ENCODE measurements at regions not wholly inside any gene's neighbourhood (a gene's known extent, or its start where the extent isn't known, plus 50 kb on each side); places are given as distances from the start of the nearest gene placed in this dataset.

- no peak overlapping the region for H3K4me2 ChIP-seq (ENCODE audit: low read length)
- H3K9me3 ChIP-seq (ENCODE audit: low read length), result peaks cover 9% of the 10 kb centered on the region; the same call in 1 of the 2 replicates
- CTCF ChIA-PET (ENCODE audit: unreplicated experiment), result no interaction called here
- POLR2A ChIA-PET, result no interaction called here
- H2AFZ ChIP-seq (ENCODE audit: low read length), result no peak overlapping the region
- TF ChIP-seq CTCF (conservative IDR thresholded peaks at IDR 0.05; ENCODE audit: low read length) (no peak), EZH2phosphoT487 (IDR thresholded peaks at IDR 0.05; ENCODE audit: borderline replicate concordance, low read depth, low read length) (no peak)
- H4K20me1 ChIP-seq (ENCODE audit: insufficient read depth, low read length), result no peaks in the 10 kb centered on the region
- no peaks in the 10 kb centered on the region for H3K79me2 ChIP-seq (ENCODE audit: insufficient read depth, low read depth, low read length)
- no TSS peak for BruUV-seq (replicated peaks)
- H3K9me2 ChIP-seq (ENCODE audit: insufficient read depth, low read length), result no peaks in the 10 kb centered on the region
- DNase-seq (ENCODE audit: low spot score), result no peak
- H3K4me3 ChIP-seq (ENCODE audit: low read depth, low read length, poor library complexity, severe bottlenecking), result no peak overlapping the region
- no peak overlapping the region for H3K27ac ChIP-seq (ENCODE audit: low read depth, low read length, poor library complexity, severe bottlenecking)
- no peaks in the 10 kb centered on the region for H3K36me3 ChIP-seq (ENCODE audit: insufficient read depth, low read length)
- H3K4me1 ChIP-seq (ENCODE audit: insufficient read depth, low read length, poor library complexity, severe bottlenecking), result no peaks in the 10 kb centered on the region
- intact Hi-C loops (cut with micrococcal nuclease; ENCODE audit: unreplicated experiment), result no loop called here
These were observed 434.2 kb downstream of the DYNC2H1 start for GRCh38 chr11:103543456-103543855.

GRCh38 chr11:103544874-103545273 lies 435.6 kb downstream of the DYNC2H1 start:
- no peaks in the 10 kb centered on the region for H3K9me2 ChIP-seq (ENCODE audit: insufficient read depth, low read length)
- intact Hi-C loops (cut with micrococcal nuclease; ENCODE audit: unreplicated experiment), result no loop called here
- no peak overlapping the region for H3K27ac ChIP-seq (ENCODE audit: low read depth, low read length, poor library complexity, severe bottlenecking)
- H3K4me3 ChIP-seq (ENCODE audit: low read depth, low read length, poor library complexity, severe bottlenecking), result no peak overlapping the region
- ChIA-PET POLR2A (no interaction called here), CTCF (ENCODE audit: unreplicated experiment) (no interaction called here)
- no peak overlapping the region for H3K4me2 ChIP-seq (ENCODE audit: low read length)
- H4K20me1 ChIP-seq (ENCODE audit: insufficient read depth, low read length), result no peaks in the 10 kb centered on the region
- no peaks in the 10 kb centered on the region for H3K79me2 ChIP-seq (ENCODE audit: insufficient read depth, low read depth, low read length)
- DNase-seq (ENCODE audit: low spot score), result no peak
- no peak overlapping the region for H2AFZ ChIP-seq (ENCODE audit: low read length)
- H3K4me1 ChIP-seq (ENCODE audit: insufficient read depth, low read length, poor library complexity, severe bottlenecking), result no peaks in the 10 kb centered on the region
- TF ChIP-seq EZH2phosphoT487 (IDR thresholded peaks at IDR 0.05; ENCODE audit: borderline replicate concordance, low read depth, low read length) (no peak), CTCF (conservative IDR thresholded peaks at IDR 0.05; ENCODE audit: low read length) (no peak)
- no peaks in the 10 kb centered on the region for H3K36me3 ChIP-seq (ENCODE audit: insufficient read depth, low read length)
- BruUV-seq (replicated peaks), result no TSS peak
- peaks cover 9% of the 10 kb centered on the region; the same call in 1 of the 2 replicates for H3K9me3 ChIP-seq (ENCODE audit: low read length)

DNA sequence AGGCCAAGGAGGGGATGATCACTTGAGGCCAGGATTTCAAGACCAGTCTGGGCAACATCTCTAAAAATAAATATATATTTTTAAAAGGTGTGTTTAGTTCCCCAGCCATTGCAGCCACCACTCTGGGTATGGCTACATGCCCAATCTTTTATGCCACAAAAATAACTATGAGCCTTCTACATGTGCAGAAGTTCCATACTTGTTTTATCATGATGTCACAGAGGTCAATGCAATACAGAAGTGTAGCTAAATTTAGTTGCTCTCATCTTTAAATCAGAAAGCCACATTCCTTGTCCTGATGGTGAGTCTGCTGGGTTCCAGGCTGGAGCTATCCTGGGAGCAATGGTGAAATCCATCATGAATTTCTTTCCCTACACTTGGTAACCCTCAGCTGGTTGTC lies 436.3 kb downstream of the DYNC2H1 start:
- no peak for DNase-seq (ENCODE audit: low spot score)
- Histone ChIP-seq H3K4me2 (ENCODE audit: low read length) (no peak overlapping the region), H3K79me2 (ENCODE audit: insufficient read depth, low read depth, low read length) (no peaks in the 10 kb centered on the region), H3K9me2 (ENCODE audit: insufficient read depth, low read length) (no peaks in the 10 kb centered on the region), H3K4me3 (ENCODE audit: low read depth, low read length, poor library complexity, severe bottlenecking) (no peak overlapping the region), H3K4me1 (ENCODE audit: insufficient read depth, low read length, poor library complexity, severe bottlenecking) (no peaks in the 10 kb centered on the region), H2AFZ (ENCODE audit: low read length) (no peak overlapping the region), H3K9me3 (ENCODE audit: low read length) (peaks cover 9% of the 10 kb centered on the region; the same call in 1 of the 2 replicates), H3K36me3 (ENCODE audit: insufficient read depth, low read length) (no peaks in the 10 kb centered on the region), H3K27ac (ENCODE audit: low read depth, low read length, poor library complexity, severe bottlenecking) (no peak overlapping the region), H4K20me1 (ENCODE audit: insufficient read depth, low read length) (no peaks in the 10 kb centered on the region)
- TF ChIP-seq CTCF (conservative IDR thresholded peaks at IDR 0.05; ENCODE audit: low read length), result no peak
- no peak for TF ChIP-seq EZH2phosphoT487 (IDR thresholded peaks at IDR 0.05; ENCODE audit: borderline replicate concordance, low read depth, low read length)
- no TSS peak for BruUV-seq (replicated peaks)
- POLR2A ChIA-PET, result interaction anchor here (0.5 kb wide), 1 partner anchor 1213 kb away, joined by 3 read pairs; no protein-coding TSS in a partner anchor
- CTCF ChIA-PET (ENCODE audit: unreplicated experiment), result no interaction called here
- intact Hi-C loops (cut with micrococcal nuclease; ENCODE audit: unreplicated experiment), result no loop called here

Measured in OCI-LY7 (cell line).